Cardiac muscle cell (in vitro differentiated cells and primary cell): ENCODE measurements at regions not wholly inside any gene's neighbourhood (a gene's known extent, or its start where the extent isn't known, plus 50 kb on each side); places are given as distances from the start of the nearest gene placed in this dataset.

Source experiments
- DNase-seq, 2 donors: peaks; one replicate each; pipeline versions ENCODE4 v3.0.0 to v3.0.0-alpha.2; 2010 to 2017; ENCODE audit warnings: low read depth in 1 of 2, low spot score in 1 of 2
- H3K27ac ChIP-seq: fragments of 200-600 bp; sonication (generic); 2 replicates; pipeline ENCODE4 v1.5.1; 2016
- H3K27me3 ChIP-seq: fragments of 200-600 bp; sonication (generic); 2 replicates; pipeline ENCODE4 v1.6.0; 2016; ENCODE audit warnings: control low read depth
- H3K36me3 ChIP-seq: fragments of 200-600 bp; sonication (generic); 2 replicates; pipeline ENCODE4 v1.5.1; 2016; ENCODE audit warnings: control low read depth
- H3K4me1 ChIP-seq: fragments of 200-600 bp; sonication (generic); 2 replicates; pipeline ENCODE4 v1.8.1; 2017; ENCODE audit warnings: low read depth, mild to moderate bottlenecking, mixed run types
- H3K4me3 ChIP-seq: fragments of 200-600 bp; sonication (generic); 2 replicates; pipeline ENCODE4 v1.5.1; 2016; ENCODE audit warnings: mild to moderate bottlenecking
- H3K9me3 ChIP-seq: fragments of 200-600 bp; sonication (generic); 2 replicates; pipeline ENCODE4 v1.5.1; 2017; ENCODE audit warnings: low read depth, mild to moderate bottlenecking, control low read depth
- TF ChIP-seq, protein P1 (sequence below): IDR thresholded peaks from 2 replicates; pipeline ENCODE4 v1.5.1; 2012; ENCODE audit warnings: low read depth, mild to moderate bottlenecking, low read length

DNA sequence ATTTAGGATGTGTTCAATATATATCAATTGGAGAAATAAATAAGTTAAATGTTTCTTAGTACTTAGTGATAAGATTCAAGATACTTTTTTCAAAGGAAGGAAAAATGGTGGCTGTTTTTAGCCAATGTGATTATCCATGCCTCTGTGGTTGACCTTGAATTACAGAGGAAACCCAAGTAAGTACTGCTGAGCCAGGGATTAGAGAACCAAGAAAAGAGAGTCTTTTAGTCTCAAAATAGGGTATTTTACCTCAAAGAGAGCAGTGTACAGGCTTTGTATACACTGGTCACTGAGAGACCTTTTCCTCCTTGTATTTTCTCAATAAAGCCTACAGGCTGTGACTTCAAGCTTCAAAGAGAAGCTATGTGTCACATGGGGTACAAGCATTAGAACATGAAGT, 1075.3 kb downstream of the ADGRL3 start:
- TF ChIP-seq, protein P1, sequence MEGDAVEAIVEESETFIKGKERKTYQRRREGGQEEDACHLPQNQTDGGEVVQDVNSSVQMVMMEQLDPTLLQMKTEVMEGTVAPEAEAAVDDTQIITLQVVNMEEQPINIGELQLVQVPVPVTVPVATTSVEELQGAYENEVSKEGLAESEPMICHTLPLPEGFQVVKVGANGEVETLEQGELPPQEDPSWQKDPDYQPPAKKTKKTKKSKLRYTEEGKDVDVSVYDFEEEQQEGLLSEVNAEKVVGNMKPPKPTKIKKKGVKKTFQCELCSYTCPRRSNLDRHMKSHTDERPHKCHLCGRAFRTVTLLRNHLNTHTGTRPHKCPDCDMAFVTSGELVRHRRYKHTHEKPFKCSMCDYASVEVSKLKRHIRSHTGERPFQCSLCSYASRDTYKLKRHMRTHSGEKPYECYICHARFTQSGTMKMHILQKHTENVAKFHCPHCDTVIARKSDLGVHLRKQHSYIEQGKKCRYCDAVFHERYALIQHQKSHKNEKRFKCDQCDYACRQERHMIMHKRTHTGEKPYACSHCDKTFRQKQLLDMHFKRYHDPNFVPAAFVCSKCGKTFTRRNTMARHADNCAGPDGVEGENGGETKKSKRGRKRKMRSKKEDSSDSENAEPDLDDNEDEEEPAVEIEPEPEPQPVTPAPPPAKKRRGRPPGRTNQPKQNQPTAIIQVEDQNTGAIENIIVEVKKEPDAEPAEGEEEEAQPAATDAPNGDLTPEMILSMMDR: no peak
- no peak overlapping the region for H3K27ac ChIP-seq
- no peaks in the 10 kb centered on the region for H3K4me1 ChIP-seq
- no peaks in the 10 kb centered on the region for H3K27me3 ChIP-seq
- H3K9me3 ChIP-seq: no peaks in the 10 kb centered on the region
- DNase-seq: no peak
- no peaks in the 10 kb centered on the region for H3K36me3 ChIP-seq
- H3K4me3 ChIP-seq: no peak overlapping the region

DNA sequence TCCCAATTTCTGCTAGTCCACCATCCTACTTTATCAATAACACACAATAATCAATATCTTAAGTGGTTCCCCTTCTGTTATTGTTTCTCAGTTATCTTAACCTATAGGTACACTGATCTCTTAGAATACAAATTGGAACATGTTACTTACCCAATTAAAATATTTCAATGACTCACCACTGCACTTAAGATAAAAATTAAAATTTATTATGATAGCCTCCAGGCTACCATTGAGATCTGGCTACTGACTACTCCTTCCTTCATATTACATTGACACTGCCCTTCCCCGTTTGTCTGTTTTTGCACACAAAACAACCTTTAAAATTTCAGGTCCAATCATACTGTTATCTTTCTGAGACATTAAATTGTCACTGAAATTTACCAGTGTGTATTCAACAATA, 1074.7 kb downstream of the ADGRL3 start:
- no peak for DNase-seq
- H3K4me1 ChIP-seq: no peaks in the 10 kb centered on the region
- H3K27me3 ChIP-seq: no peaks in the 10 kb centered on the region
- H3K27ac ChIP-seq: no peak overlapping the region
- no peak overlapping the region for H3K4me3 ChIP-seq
- no peaks in the 10 kb centered on the region for H3K36me3 ChIP-seq
- H3K9me3 ChIP-seq: no peaks in the 10 kb centered on the region
- TF ChIP-seq, protein P1: no peak

DNA sequence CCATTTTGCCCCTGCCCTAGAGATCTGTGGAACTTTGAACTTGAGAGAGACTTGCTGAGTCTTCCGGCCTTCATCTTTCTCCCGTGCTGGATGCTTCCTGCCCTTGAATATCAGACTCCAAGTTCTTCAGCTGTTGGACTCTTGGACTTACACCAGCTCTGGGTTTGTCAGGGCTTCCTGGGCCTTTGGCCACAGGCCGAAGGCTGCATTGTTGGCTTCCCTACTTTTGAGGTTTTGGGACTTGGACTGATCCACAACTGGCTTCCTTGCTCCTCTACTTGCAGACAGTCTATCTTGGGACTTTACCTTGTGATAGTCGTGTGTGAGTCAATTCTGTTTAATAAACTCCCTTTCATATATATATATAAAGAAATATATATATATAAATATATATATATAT, 1071.0 kb downstream of the ADGRL3 start:
- Histone ChIP-seq H3K9me3 (no peaks in the 10 kb centered on the region), H3K4me1 (no peaks in the 10 kb centered on the region), H3K36me3 (no peaks in the 10 kb centered on the region), H3K27me3 (no peaks in the 10 kb centered on the region), H3K27ac (no peak overlapping the region), H3K4me3 (no peak overlapping the region)
- DNase-seq: no peak
- TF ChIP-seq, protein P1: no peak

DNA sequence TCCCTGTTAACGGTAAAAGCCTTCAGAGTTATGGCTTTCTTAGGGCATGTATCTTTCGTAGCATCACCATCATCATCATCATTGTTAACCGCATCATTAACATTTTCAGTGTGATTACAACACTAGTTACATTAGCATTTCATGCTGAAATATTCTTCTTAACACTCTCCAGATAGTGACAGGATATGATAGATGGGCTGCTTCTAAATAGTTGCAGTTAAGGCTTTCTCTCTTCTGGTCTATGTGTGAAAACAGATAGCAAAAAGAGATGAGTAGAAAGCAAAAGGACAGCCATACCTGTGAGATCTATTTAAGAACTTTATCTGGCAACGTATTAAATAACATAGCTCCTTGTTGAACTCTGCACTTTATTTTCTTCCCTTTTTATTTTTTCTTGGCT, 1069.8 kb downstream of the ADGRL3 start:
- Histone ChIP-seq H3K9me3 (no peaks in the 10 kb centered on the region), H3K36me3 (no peaks in the 10 kb centered on the region), H3K27ac (no peak overlapping the region)

DNA sequence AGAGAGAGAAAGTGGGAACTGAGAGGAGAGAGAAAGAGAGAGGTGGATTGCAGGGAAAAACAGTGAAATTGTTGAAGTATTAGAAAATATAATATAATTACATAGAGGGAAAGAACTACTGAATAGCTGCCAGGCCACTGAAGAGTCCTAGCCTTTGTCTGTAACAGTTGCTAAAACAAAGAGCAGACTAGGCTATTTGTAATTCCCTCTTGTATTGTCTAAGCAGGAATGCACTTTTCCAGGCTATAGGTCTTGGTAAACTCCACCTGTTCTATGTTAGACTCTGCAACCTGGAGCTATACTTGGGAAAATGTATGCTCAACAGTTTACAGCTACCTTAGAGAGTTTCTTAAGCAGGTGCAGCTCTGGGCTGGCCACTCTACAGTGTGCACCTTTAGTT, 1063.3 kb downstream of the ADGRL3 start:
- TF ChIP-seq, protein P1: no peak
- no peak overlapping the region for H3K27ac ChIP-seq
- H3K9me3 ChIP-seq: no peaks in the 10 kb centered on the region
- DNase-seq: no peak
- no peaks in the 10 kb centered on the region for H3K4me1 ChIP-seq
- H3K27me3 ChIP-seq: no peaks in the 10 kb centered on the region
- H3K4me3 ChIP-seq: no peak overlapping the region
- no peaks in the 10 kb centered on the region for H3K36me3 ChIP-seq

More for the DNA sequence above, 1069.8 kb downstream of the ADGRL3 start:
- DNase-seq: no peak
- no peak overlapping the region for H3K4me3 ChIP-seq
- no peaks in the 10 kb centered on the region for H3K27me3 ChIP-seq
- TF ChIP-seq, protein P1: no peak
- no peaks in the 10 kb centered on the region for H3K4me1 ChIP-seq

DNA sequence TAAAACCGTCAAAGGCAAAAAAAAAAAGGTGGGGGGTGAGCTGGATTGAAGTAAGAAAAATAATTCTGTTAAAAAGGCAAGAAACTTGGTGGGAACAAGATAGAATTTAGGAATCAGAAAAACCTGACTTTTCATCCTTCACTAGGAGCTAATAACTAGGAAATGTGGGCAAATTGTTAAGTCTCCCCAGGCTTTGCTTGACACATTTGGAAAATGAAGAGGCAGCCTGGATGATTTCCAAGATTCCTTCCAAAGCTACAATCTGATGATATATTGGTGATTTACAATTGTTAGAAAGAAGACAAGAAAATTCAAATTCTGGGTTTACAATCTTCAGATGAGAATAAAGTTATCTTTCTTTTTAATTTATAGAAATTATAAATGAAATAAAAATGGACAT, 1062.5 kb downstream of the ADGRL3 start:
- Histone ChIP-seq H3K9me3 (no peaks in the 10 kb centered on the region), H3K4me3 (no peak overlapping the region), H3K36me3 (no peaks in the 10 kb centered on the region), H3K4me1 (no peaks in the 10 kb centered on the region), H3K27me3 (no peaks in the 10 kb centered on the region), H3K27ac (no peak overlapping the region)
- DNase-seq: no peak
- TF ChIP-seq, protein P1: no peak
